Suprapubic skin (tissue), 4 donors: ENCODE measurements at regions not wholly inside any gene's neighbourhood (a gene's known extent, or its start where the extent isn't known, plus 50 kb on each side); places are given as distances from the start of the nearest gene placed in this dataset.
A peak's percentile ranks its signal among the peaks of the same experiment; 100 is the strongest.

Experiments used
- DNase-seq, 2 donors: peaks; one replicate each; pipeline ENCODE4 v3.0.0-alpha.2; 2019; ENCODE audit warnings: low spot score in 2 of 2
- H3K27ac ChIP-seq: fragments of 200-600 bp; sonication (generic); one replicate; pipeline ENCODE4 v1.5.1; 2019
- H3K27me3 ChIP-seq: fragments of 200-600 bp; sonication (generic); one replicate; pipeline ENCODE4 v1.5.1; 2019
- H3K36me3 ChIP-seq: fragments of 200-600 bp; sonication (generic); one replicate; pipeline ENCODE4 v1.5.1; 2019
- H3K4me1 ChIP-seq: fragments of 200-600 bp; sonication (generic); one replicate; pipeline ENCODE4 v1.5.1; 2019
- H3K4me3 ChIP-seq: fragments of 200-600 bp; sonication (generic); one replicate; pipeline ENCODE4 v1.5.1; 2019; ENCODE audit warnings: mild to moderate bottlenecking
- H3K9me3 ChIP-seq: fragments of 200-600 bp; sonication (generic); one replicate; pipeline ENCODE4 v1.5.1; 2019
- CTCF ChIP-seq, 2 donors: fragments of 200-600 bp in 1 of 2; fragments of 450-650 bp in 1 of 2; sonication (generic) in 1 of 2; IDR thresholded peaks; one replicate each; pipeline ENCODE4 v1.5.1; 2016 to 2019; ENCODE audit warnings: antibody characterized with exemption in 2 of 2, mild to moderate bottlenecking in 1 of 2, moderate library complexity in 1 of 2
- EP300 ChIP-seq: sonication (generic); formaldehyde crosslinking; IDR thresholded peaks from one replicate; pipeline ENCODE4 v1.6.1; 2017; ENCODE audit warnings: antibody characterized with exemption
- POLR2A ChIP-seq, 2 donors: fragments of 450-650 bp; IDR thresholded peaks; one replicate each; pipeline ENCODE4 v1.6.1; 2017; ENCODE audit warnings: antibody characterized with exemption in 2 of 2, mild to moderate bottlenecking in 2 of 2, moderate library complexity in 2 of 2
- POLR2AphosphoS5 ChIP-seq, 3 donors: sonication (generic); formaldehyde crosslinking; IDR thresholded peaks; one replicate each; pipeline ENCODE4 v1.6.1; 2017; ENCODE audit warnings: antibody characterized with exemption in 3 of 3
- WGBS: methylation state at CpG from one replicate; pipeline ENCODE4 v1.1.5; 2018; 5-methylcytosine and 5-hydroxymethylcytosine counted together

- TF ChIP-seq POLR2AphosphoS5 (IDR thresholded peaks at IDR 0.05) (no peak), POLR2A (IDR thresholded peaks at IDR 0.05) (no peak), CTCF (IDR thresholded peaks at IDR 0.05) (no peak), EP300 (no peak)
- H3K36me3 ChIP-seq, result no peaks in the 10 kb centered on the region
- no peak for DNase-seq
- H3K27ac ChIP-seq, result no peak overlapping the region
- H3K4me1 ChIP-seq, result peaks cover 27% of the 10 kb centered on the region
- no peak overlapping the region for H3K4me3 ChIP-seq
- no peaks in the 10 kb centered on the region for H3K27me3 ChIP-seq
- no peaks in the 10 kb centered on the region for H3K9me3 ChIP-seq
- WGBS, result 94% methylated on average over 5 of the region's 5 CpGs
Observed at GRCh38 chr2:47315475-47315874, 53.6 kb upstream of the EPCAM start.

- WGBS, result 80% methylated on average over 2 of the region's 2 CpGs
- H3K9me3 ChIP-seq, result no peaks in the 10 kb centered on the region
- no peak for DNase-seq
- no peaks in the 10 kb centered on the region for H3K27me3 ChIP-seq
- H3K36me3 ChIP-seq, result no peaks in the 10 kb centered on the region
- H3K27ac ChIP-seq, result no peak overlapping the region
- peaks cover 40% of the 10 kb centered on the region for H3K4me1 ChIP-seq
- H3K4me3 ChIP-seq, result no peak overlapping the region
- TF ChIP-seq POLR2A (IDR thresholded peaks at IDR 0.05), result no peak
- TF ChIP-seq CTCF (IDR thresholded peaks at IDR 0.05), result no peak
- TF ChIP-seq POLR2AphosphoS5 (IDR thresholded peaks at IDR 0.05), result no peak
- no peak for TF ChIP-seq EP300
Observed at GRCh38 chr2:47313728-47314127, 55.4 kb upstream of the EPCAM start.

- DNase-seq, result no peak
- Histone ChIP-seq H3K9me3 (no peaks in the 10 kb centered on the region), H3K27me3 (no peaks in the 10 kb centered on the region), H3K36me3 (no peaks in the 10 kb centered on the region), H3K4me1 (peaks cover 40% of the 10 kb centered on the region), H3K27ac (peak overlapping the region; percentile 23), H3K4me3 (no peak overlapping the region)
- TF ChIP-seq EP300 (no peak), CTCF (IDR thresholded peaks at IDR 0.05) (no peak), POLR2A (IDR thresholded peaks at IDR 0.05) (no peak), POLR2AphosphoS5 (IDR thresholded peaks at IDR 0.05) (no peak)
- 50% methylated on average over 6 of the region's 6 CpGs for WGBS
Observed at GRCh38 chr2:47313141-47313691, 55.9 kb upstream of the EPCAM start.

GRCh38 chr2:47312491-47312850 is 56.6 kb upstream of the EPCAM start:
- no peak for DNase-seq
- WGBS, result 84% methylated on average over 1 of the region's 1 CpG
- no peak for TF ChIP-seq POLR2A (IDR thresholded peaks at IDR 0.05)
- TF ChIP-seq CTCF (IDR thresholded peaks at IDR 0.05), result no peak
- no peak for TF ChIP-seq EP300
- no peak for TF ChIP-seq POLR2AphosphoS5 (IDR thresholded peaks at IDR 0.05)
- Histone ChIP-seq H3K9me3 (no peaks in the 10 kb centered on the region), H3K4me3 (no peak overlapping the region), H3K27ac (peak overlapping the region; percentile 23), H3K36me3 (no peaks in the 10 kb centered on the region), H3K27me3 (no peaks in the 10 kb centered on the region), H3K4me1 (peaks cover 40% of the 10 kb centered on the region)

DNA sequence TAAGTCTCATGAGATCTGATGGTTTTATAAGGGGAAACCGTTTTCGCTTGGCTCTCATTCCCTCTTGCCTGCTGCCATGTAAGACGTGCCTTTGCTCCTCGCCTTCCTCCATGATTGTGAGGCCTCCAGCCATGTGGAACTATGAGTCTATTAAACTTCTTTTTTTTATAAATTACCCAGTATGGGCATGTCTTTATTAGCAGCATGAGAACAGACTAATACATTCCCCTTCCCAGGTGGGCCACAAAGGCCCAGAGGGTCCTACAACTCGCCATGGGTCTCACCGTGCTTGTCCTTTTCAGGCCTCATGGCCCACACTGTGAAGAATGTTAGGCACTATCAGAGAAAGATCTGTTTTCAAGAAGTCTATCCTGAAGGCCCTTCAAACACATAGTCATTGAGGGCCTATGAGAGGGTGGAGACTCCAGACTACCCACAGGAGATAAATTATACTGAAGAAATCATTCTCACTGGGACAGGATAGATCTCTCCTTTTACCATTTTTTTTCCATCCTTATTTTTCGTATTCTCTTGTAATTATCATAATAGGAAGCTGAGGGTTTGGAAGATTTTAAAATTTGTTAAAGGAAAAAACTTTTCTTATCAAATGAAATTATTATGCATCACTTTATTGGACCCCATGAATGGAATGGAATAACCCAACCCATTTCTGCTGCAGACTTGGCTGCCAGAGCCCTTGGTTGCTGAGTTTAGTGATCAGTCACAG is 57.2 kb upstream of the EPCAM start:
- no peaks in the 10 kb centered on the region for H3K27me3 ChIP-seq
- peaks cover 40% of the 10 kb centered on the region for H3K4me1 ChIP-seq
- TF ChIP-seq POLR2AphosphoS5 (IDR thresholded peaks at IDR 0.05) (no peak), CTCF (IDR thresholded peaks at IDR 0.05) (no peak), EP300 (no peak), POLR2A (IDR thresholded peaks at IDR 0.05) (no peak)
- no peak for DNase-seq
- no peaks in the 10 kb centered on the region for H3K36me3 ChIP-seq
- 92% methylated on average over 7 of the region's 7 CpGs for WGBS
- H3K9me3 ChIP-seq, result no peaks in the 10 kb centered on the region
- peak overlapping the region; percentile 75 for H3K27ac ChIP-seq
- H3K4me3 ChIP-seq, result no peak overlapping the region
